Hepatocyte (in vitro differentiated cells): ENCODE measurements at regions not wholly inside any gene's neighbourhood (a gene's known extent, or its start where the extent isn't known, plus 50 kb on each side); places are given as distances from the start of the nearest gene placed in this dataset.
"Not testable (repeated sequence)": the region's sequence is repeated elsewhere in the genome, so short reads cannot be mapped to it uniquely, and the experiment has no call there.

Source experiments
- CTCF ChIP-seq: fragments of 200-600 bp; sonication (generic); IDR thresholded peaks from 2 replicates; pipeline ENCODE4 v1.5.1; 2016; ENCODE audit warnings: antibody characterized with exemption, mild to moderate bottlenecking; ENCODE audit not compliant: poor library complexity
- EZH2 ChIP-seq: fragments of 200-600 bp; sonication (generic); IDR thresholded peaks from 2 replicates; pipeline ENCODE4 v1.6.1; 2016; ENCODE audit warnings: antibody characterized with exemption, mild to moderate bottlenecking, borderline replicate concordance
- EZH2phosphoT487 ChIP-seq: fragments of 200-600 bp; sonication (generic); IDR thresholded peaks from one replicate; pipeline ENCODE4 v1.6.1; 2018; ENCODE audit warnings: antibody characterized with exemption, mild to moderate bottlenecking, low read depth, moderate library complexity; ENCODE audit not compliant: unreplicated experiment, severe bottlenecking

GRCh38 chr4:49512641-49513545, 526.8 kb downstream of the CWH43 start:
- not testable (repeated sequence) for TF ChIP-seq CTCF, EZH2, EZH2phosphoT487
